Spleen (tissue), 11 donors: ENCODE measurements at regions not wholly inside any gene's neighbourhood (a gene's known extent, or its start where the extent isn't known, plus 50 kb on each side); places are given as distances from the start of the nearest gene placed in this dataset.
"Not testable (repeated sequence)": the region's sequence is repeated elsewhere in the genome, so short reads cannot be mapped to it uniquely, and the experiment has no call there.

Experiments used
- DNase-seq: peaks from one replicate; pipeline ENCODE4 v3.0.0-alpha.2; 2020
- H3K27ac ChIP-seq, 8 donors: fragments of 200-600 bp; sonication (generic) in 7 of 8; 1 replicate in 4 of 8; 2 replicates in 4 of 8; pipeline versions ENCODE4 v1.5.0 to v1.8.0; 2016 to 2021; ENCODE audit warnings: inconsistent platforms in 4 of 8, mild to moderate bottlenecking in 4 of 8, moderate library complexity in 1 of 8
- H3K27me3 ChIP-seq, 7 donors: fragments of 200-600 bp; sonication (generic) in 6 of 7; replicated peaks in 1 of 7; 1 replicate in 4 of 7; 2 replicates in 3 of 7; pipeline versions ENCODE4 v1.5.0 to v1.8.0; 2016 to 2021; ENCODE audit warnings: inconsistent platforms in 3 of 7, mild to moderate bottlenecking in 1 of 7
- H3K36me3 ChIP-seq, 6 donors: fragments of 200-600 bp; sonication (generic) in 5 of 6; 1 replicate in 4 of 6; 2 replicates in 2 of 6; pipeline versions ENCODE4 v1.5.0 to v1.8.0; 2016 to 2021; ENCODE audit warnings: inconsistent platforms in 2 of 6
- H3K4me1 ChIP-seq, 6 donors: fragments of 200-600 bp; sonication (generic) in 5 of 6; 1 replicate in 3 of 6; 2 replicates in 3 of 6; pipeline versions ENCODE4 v1.5.0 to v1.8.0; 2016 to 2021; ENCODE audit warnings: inconsistent platforms in 3 of 6
- H3K4me3 ChIP-seq, 8 donors: fragments of 200-600 bp; sonication (generic) in 7 of 8; 1 replicate in 4 of 8; 2 replicates in 4 of 8; pipeline versions ENCODE4 v1.5.0 to v1.8.0; 2016 to 2021; ENCODE audit warnings: inconsistent platforms in 4 of 8, mild to moderate bottlenecking in 4 of 8, moderate library complexity in 2 of 8
- H3K9me3 ChIP-seq, 8 donors: fragments of 200-600 bp; sonication (generic) in 7 of 8; 1 replicate in 4 of 8; 2 replicates in 4 of 8; pipeline versions ENCODE4 v1.5.0 to v1.8.0; 2016 to 2021; ENCODE audit warnings: inconsistent platforms in 4 of 8
- POLR2A ChIP-seq, 3 donors: fragments of 450-650 bp; IDR thresholded peaks; one replicate each; pipeline ENCODE4 v1.5.1; 2017; ENCODE audit warnings: antibody characterized with exemption in 3 of 3, mild to moderate bottlenecking in 1 of 3
- POLR2AphosphoS5 ChIP-seq, 3 donors: sonication (generic); formaldehyde crosslinking; IDR thresholded peaks; one replicate each; pipeline ENCODE4 v1.5.1; 2017; ENCODE audit warnings: antibody characterized with exemption in 3 of 3
- WGBS, 5 donors: extraction: QIAGEN DNeasy Blood & Tissue Kit in 3 of 5; methylation state at CpG; one replicate each; pipeline versions ENCODE4 v1.1.5 to v1.1.7; 2013 to 2018; 5-methylcytosine and 5-hydroxymethylcytosine counted together
- intact Hi-C: fragments of 100-400 bp; cut with DNase I; formaldehyde crosslinking; loops from one replicate; pipeline ENCODE4 v1.15.0; 2023; ENCODE audit warnings: low total_unique reads
- TF ChIP-seq, protein P1 (sequence below), 11 experiments: fragments of 200-600 bp in 7 of 11; fragments of 450-650 bp in 4 of 11; sonication (generic) in 4 of 11; IDR thresholded peaks in 8 of 11; conservative IDR thresholded peaks in 3 of 11; 1 replicate in 7 of 11; 2 replicates in 4 of 11; pipeline versions ENCODE4 v1.4.0 to v1.8.0; 2016 to 2021; ENCODE audit warnings: antibody characterized with exemption in 11 of 11, inconsistent platforms in 4 of 11, mild to moderate bottlenecking in 1 of 11
- donor health status: healthy with polysubstance abuse.
- donor health status: DM: no; HTN: no; CAD: no; lungs with moderate emphysema.
- donor health status: DM: no; HTN: no; CAD: no.
- donor health status: Bipolar disorder and iron deficiency.
- donor health status: healthy.
- donor health status: DM: no; HTN: no; CAD: no.
- donor health status: DM: yes; HTN: yes; CAD: no.

GRCh38 chr1:117314951-117315350, 52.3 kb upstream of the MAN1A2 start:
- H3K36me3 ChIP-seq, H3K27me3 ChIP-seq, DNase-seq, H3K27ac ChIP-seq, H3K4me3 ChIP-seq, H3K4me1 ChIP-seq, H3K9me3 ChIP-seq: not testable (repeated sequence)
- 91 to 98% (median 98%) methylated on average over 2 of the region's 2 CpGs; no CpG with 5 or more reads in 2 of the 5 donors for WGBS, 5 donors
- intact Hi-C loops = loop anchor here (5.0 kb wide), 1 partner anchor 53 kb away; no protein-coding TSS in a partner anchor

GRCh38 chr1:117313555-117313954, 53.7 kb upstream of the MAN1A2 start:
- H3K27ac ChIP-seq = no peak overlapping the region
- no peaks in the 10 kb centered on the region for H3K4me1 ChIP-seq
- no peaks in the 10 kb centered on the region for H3K36me3 ChIP-seq
- no peaks in the 10 kb centered on the region for H3K27me3 ChIP-seq
- intact Hi-C loops = loop anchor here (5.0 kb wide), 1 partner anchor 51 kb away; no protein-coding TSS in a partner anchor
- TF ChIP-seq POLR2A (IDR thresholded peaks at IDR 0.05) (no peak), POLR2AphosphoS5 (IDR thresholded peaks at IDR 0.05) (no peak)
- TF ChIP-seq, protein P1, sequence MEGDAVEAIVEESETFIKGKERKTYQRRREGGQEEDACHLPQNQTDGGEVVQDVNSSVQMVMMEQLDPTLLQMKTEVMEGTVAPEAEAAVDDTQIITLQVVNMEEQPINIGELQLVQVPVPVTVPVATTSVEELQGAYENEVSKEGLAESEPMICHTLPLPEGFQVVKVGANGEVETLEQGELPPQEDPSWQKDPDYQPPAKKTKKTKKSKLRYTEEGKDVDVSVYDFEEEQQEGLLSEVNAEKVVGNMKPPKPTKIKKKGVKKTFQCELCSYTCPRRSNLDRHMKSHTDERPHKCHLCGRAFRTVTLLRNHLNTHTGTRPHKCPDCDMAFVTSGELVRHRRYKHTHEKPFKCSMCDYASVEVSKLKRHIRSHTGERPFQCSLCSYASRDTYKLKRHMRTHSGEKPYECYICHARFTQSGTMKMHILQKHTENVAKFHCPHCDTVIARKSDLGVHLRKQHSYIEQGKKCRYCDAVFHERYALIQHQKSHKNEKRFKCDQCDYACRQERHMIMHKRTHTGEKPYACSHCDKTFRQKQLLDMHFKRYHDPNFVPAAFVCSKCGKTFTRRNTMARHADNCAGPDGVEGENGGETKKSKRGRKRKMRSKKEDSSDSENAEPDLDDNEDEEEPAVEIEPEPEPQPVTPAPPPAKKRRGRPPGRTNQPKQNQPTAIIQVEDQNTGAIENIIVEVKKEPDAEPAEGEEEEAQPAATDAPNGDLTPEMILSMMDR (IDR thresholded peaks at IDR 0.05 in 8 of 11, conservative IDR thresholded peaks at IDR 0.05 in 3 of 11) = no peak
- WGBS, 5 donors = 85 to 94% (median 87%) methylated on average over 3 of the region's 3 CpGs
- H3K4me3 ChIP-seq = no peak overlapping the region
- DNase-seq = no peak
- H3K9me3 ChIP-seq = peaks cover 0 to 3% (median 0%) of the 10 kb centered on the region in 8 donors

GRCh38 chr1:117312453-117313138, 54.7 kb upstream of the MAN1A2 start:
- DNase-seq = no peak
- H3K4me1 ChIP-seq = no peaks in the 10 kb centered on the region

DNA sequence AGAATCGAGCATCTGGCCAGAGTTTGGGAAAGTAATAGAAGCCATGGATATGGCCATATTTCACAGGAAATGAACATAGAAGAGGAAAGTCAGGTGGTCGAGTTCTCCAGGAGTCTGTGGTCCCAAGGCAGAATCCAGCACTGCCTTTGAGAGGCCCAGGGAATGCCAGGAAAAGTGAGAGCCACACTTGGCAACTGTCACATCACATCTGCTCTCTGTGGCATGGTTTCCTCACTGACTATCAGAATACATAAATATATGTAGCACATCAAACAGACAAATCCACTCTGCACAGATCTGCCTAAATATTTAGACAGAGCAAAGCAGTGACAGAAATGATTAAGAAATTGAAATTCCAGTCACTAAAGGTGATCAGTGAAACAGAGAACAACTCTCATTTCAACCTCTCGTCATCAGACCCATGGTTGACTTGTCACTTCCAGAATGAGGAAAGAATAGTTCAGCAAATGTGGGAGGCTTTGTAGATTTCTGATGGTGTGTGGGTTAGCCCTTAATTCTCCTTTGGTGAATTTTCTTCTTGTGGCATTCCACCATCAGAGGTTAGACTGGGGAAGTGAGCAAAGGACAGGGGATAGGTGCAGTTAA, 58.8 kb upstream of the MAN1A2 start:
- TF ChIP-seq POLR2AphosphoS5 (IDR thresholded peaks at IDR 0.05) (no peak), POLR2A (IDR thresholded peaks at IDR 0.05) (no peak)
- TF ChIP-seq, protein P1 (IDR thresholded peaks at IDR 0.05 in 8 of 11, conservative IDR thresholded peaks at IDR 0.05 in 3 of 11) = no peak
- WGBS, 5 donors = 55 to 76% (median 60%) methylated on average over 3 of the region's 3 CpGs
- H3K27ac ChIP-seq = no peak overlapping the region

More at GRCh38 chr1:117312453-117313138, 54.7 kb upstream of the MAN1A2 start:
- Histone ChIP-seq H3K27ac (no peak overlapping the region), H3K9me3 (peaks cover 0 to 3% (median 0%) of the 10 kb centered on the region in 8 donors), H3K27me3 (no peaks in the 10 kb centered on the region), H3K36me3 (no peaks in the 10 kb centered on the region), H3K4me3 (no peak overlapping the region)
- TF ChIP-seq POLR2A (IDR thresholded peaks at IDR 0.05) = no peak
- TF ChIP-seq POLR2AphosphoS5 (IDR thresholded peaks at IDR 0.05) = no peak
- TF ChIP-seq, protein P1 (IDR thresholded peaks at IDR 0.05 in 8 of 11, conservative IDR thresholded peaks at IDR 0.05 in 3 of 11) = peak in 8 of 11 experiments; percentile 24 to 58 (median 44)
- 43 to 65% (median 51%) methylated on average over 4 of the region's 4 CpGs for WGBS, 5 donors
- intact Hi-C loops = loop anchor here (5.0 kb wide), 1 partner anchor 50 kb away; no protein-coding TSS in a partner anchor

More for the DNA sequence above, 58.8 kb upstream of the MAN1A2 start:
- no peak overlapping the region for H3K4me3 ChIP-seq
- H3K36me3 ChIP-seq = no peaks in the 10 kb centered on the region
- DNase-seq = no peak
- H3K9me3 ChIP-seq = no peaks in the 10 kb centered on the region
- H3K27me3 ChIP-seq = no peaks in the 10 kb centered on the region
- no peaks in the 10 kb centered on the region for H3K4me1 ChIP-seq
- intact Hi-C loops = no loop called here
